HepG2 (cell line): ENCODE measurements at regions not wholly inside any gene's neighbourhood (a gene's known extent, or its start where the extent isn't known, plus 50 kb on each side); places are given as distances from the start of the nearest gene placed in this dataset.
A peak's percentile ranks its signal among the peaks of the same experiment; 100 is the strongest.

ENCODE experiments used
- ATAC-seq: fragments of 200-7000 bp; cut with Tn5 transposase; 3 replicates; pipeline ENCODE4 v1.9.1; 2020; ENCODE audit warnings: mild to moderate bottlenecking, moderate library complexity
- BruUV-seq: library from RNA; stranded (reverse); fragments of 400-500 nt; replicated peaks from 2 replicates; lab custom pipeline; 2021; lab: Mats Ljungman, UMichigan
- CTCF ChIA-PET: fragments of 300-600 bp; formaldehyde crosslinking; extraction: SDS; loops from one replicate; lab custom pipeline; 2021; ENCODE audit warnings: low total read pairs, inconsistent platforms, low intra/inter-chr PET ratio; lab: Yijun Ruan, JAX
- POLR2A ChIA-PET: fragments of 350-600 bp; sonication (Branson Sonifier 250); formaldehyde crosslinking; loops from one replicate; lab custom pipeline; 2020; ENCODE audit warnings: antibody characterized with exemption, inconsistent platforms; lab: Yijun Ruan, JAX
- DNase-seq: peaks from one replicate; pipeline ENCODE4 v3.0.0-alpha.2; 2015; ENCODE audit warnings: low spot score
- FAIRE-seq: peaks from 3 replicates; lab custom pipeline; 2011; peaks lifted over from hg19 to GRCh38; lab: Jason Lieb, UNC
- H2AFZ ChIP-seq: one replicate; pipeline ENCODE4 v1.6.1; 2011; ENCODE audit warnings: low read length, inconsistent platforms
- H3K27ac ChIP-seq: fragments of 300-600 bp; 3 replicates; pipeline ENCODE4 v1.8.0; 2011; ENCODE audit warnings: mixed run types, mild to moderate bottlenecking, mixed read lengths, low read length, inconsistent platforms; ENCODE audit not compliant: insufficient read depth; ENCODE audit errors: extremely low read length
- H3K27me3 ChIP-seq, 2 experiments: fragments of 200-600 bp in 1 of 2; 2 replicates in 1 of 2; 3 replicates in 1 of 2; pipeline versions ENCODE4 v1.6.0 to v1.8.0; 2011; ENCODE audit warnings: low read length in 2 of 2, mild to moderate bottlenecking in 2 of 2, moderate library complexity in 2 of 2, inconsistent platforms in 1 of 2; ENCODE audit not compliant: insufficient read depth in 2 of 2, control insufficient read depth in 1 of 2
- H3K36me3 ChIP-seq, 2 experiments: fragments of 200-600 bp in 1 of 2; replicated peaks in 1 of 2; 2 replicates in 1 of 2; 3 replicates in 1 of 2; pipeline versions ENCODE4 v1.5.1 to v1.8.0; 2011; ENCODE audit warnings: low read length in 2 of 2, inconsistent platforms in 1 of 2; ENCODE audit not compliant: insufficient read depth in 2 of 2, control insufficient read depth in 1 of 2
- H3K4me1 ChIP-seq: 2 replicates; pipeline ENCODE4 v1.5.1; 2012; ENCODE audit warnings: low read length, inconsistent platforms; ENCODE audit not compliant: insufficient read depth
- H3K4me2 ChIP-seq: 2 replicates; pipeline ENCODE4 v1.6.0; 2011; ENCODE audit warnings: low read depth, low read length, inconsistent platforms
- H3K4me3 ChIP-seq, 3 experiments: fragments of 200-600 bp in 1 of 3; sonication (generic), shearing (Covaris generic) in 1 of 3; replicated peaks in 1 of 3; 2 replicates each; pipeline ENCODE4 v1.5.1; 2011 to 2016; ENCODE audit warnings: low read length in 3 of 3, inconsistent platforms in 2 of 3, low read depth in 2 of 3, mild to moderate bottlenecking in 2 of 3, control low read depth in 1 of 3, mixed read lengths in 1 of 3; ENCODE audit not compliant: insufficient read depth in 1 of 3
- H3K79me2 ChIP-seq: one replicate; pipeline ENCODE4 v1.6.1; 2011; ENCODE audit warnings: low read length, inconsistent platforms; ENCODE audit not compliant: insufficient read depth
- H3K9ac ChIP-seq: 2 replicates; pipeline ENCODE4 v1.6.0; 2011; ENCODE audit warnings: mild to moderate bottlenecking, low read depth, low read length, inconsistent platforms; ENCODE audit not compliant: insufficient read depth
- H3K9me3 ChIP-seq: 2 replicates; pipeline ENCODE4 v1.5.1; 2012; ENCODE audit warnings: mild to moderate bottlenecking, low read length
- H4K20me1 ChIP-seq: 2 replicates; pipeline ENCODE4 v1.6.0; 2011; ENCODE audit warnings: inconsistent platforms, mild to moderate bottlenecking, low read length, moderate library complexity; ENCODE audit not compliant: insufficient read depth
- AGO2 ChIP-seq: fragments of 200-400 bp; formaldehyde crosslinking; optimal IDR thresholded peaks from 2 replicates; pipeline ENCODE3; 2017; ENCODE audit warnings: mild to moderate bottlenecking, low read depth, low read length, moderate library complexity
- ARNT2 ChIP-seq: sonication (generic); formaldehyde crosslinking; IDR thresholded peaks from 2 replicates; pipeline ENCODE4 v1.8.0; 2022; ENCODE audit warnings: mild to moderate bottlenecking, low read depth, missing genetic modification reagents, moderate library complexity
- ELF4 ChIP-seq: sonication (generic); formaldehyde crosslinking; IDR thresholded peaks from 2 replicates; pipeline ENCODE4 v1.5.0; 2020; ENCODE audit warnings: missing genetic modification reagents, mild to moderate bottlenecking, moderate library complexity, borderline replicate concordance
- HNRNPH1 ChIP-seq: fragments of 200-400 bp; formaldehyde crosslinking; optimal IDR thresholded peaks from 2 replicates; pipeline ENCODE3; 2017; ENCODE audit warnings: mild to moderate bottlenecking, low read depth, low read length
- JARID2 ChIP-seq: sonication (generic); formaldehyde crosslinking; IDR thresholded peaks from 2 replicates; pipeline ENCODE4 v1.8.1; 2023; ENCODE audit warnings: missing genetic modification reagents, inconsistent platforms; ENCODE audit not compliant: insufficient replicate concordance
- KAT2B ChIP-seq: fragments of 150-350 bp; IDR thresholded peaks from 2 replicates; pipeline ENCODE4 v1.6.1; 2014; ENCODE audit warnings: low read depth, low read length, borderline replicate concordance
- NCOA1 ChIP-seq: sonication (generic); formaldehyde crosslinking; IDR thresholded peaks from 2 replicates; pipeline ENCODE4 v1.9.0; 2021; ENCODE audit warnings: missing genetic modification reagents
- NFE2L2 ChIP-seq: fragments of 150-350 bp; IDR thresholded peaks from 2 replicates; pipeline ENCODE4 v1.6.1; 2014; ENCODE audit warnings: low read length
- POLR2AphosphoS2 ChIP-seq: IDR thresholded peaks from 2 replicates; pipeline ENCODE4 v1.6.1; 2011; ENCODE audit warnings: low read depth, low read length, improper control_type of control experiment
- SYNCRIP ChIP-seq: fragments of 200-400 bp; formaldehyde crosslinking; IDR thresholded peaks from 2 replicates; pipeline ENCODE4 v1.6.1; 2018; ENCODE audit warnings: mild to moderate bottlenecking, low read depth, low read length; ENCODE audit not compliant: insufficient read depth
- ZNF572 ChIP-seq: sonication (generic); formaldehyde crosslinking; IDR thresholded peaks from 2 replicates; pipeline ENCODE4 v1.5.1; 2020; ENCODE audit warnings: mild to moderate bottlenecking, missing genetic modification reagents
- ZNF746 ChIP-seq: sonication (generic); formaldehyde crosslinking; IDR thresholded peaks from 2 replicates; pipeline ENCODE4 v1.8.0; 2022; ENCODE audit warnings: mild to moderate bottlenecking, missing genetic modification reagents
- ZSCAN20 ChIP-seq: sonication (generic); formaldehyde crosslinking; IDR thresholded peaks from 2 replicates; pipeline ENCODE4 v1.4.0; 2020; ENCODE audit warnings: missing genetic modification reagents, mild to moderate bottlenecking, borderline replicate concordance
- WGBS: methylation state at CpG from one replicate; pipeline ENCODE4 v1.1.6; 2017; ENCODE audit warnings: low lambda C conversion rate; 5-methylcytosine and 5-hydroxymethylcytosine counted together
- in situ Hi-C: cut with HindIII; loops from 2 replicates; pipeline ENCODE4 v1.10.0; 2017; ENCODE audit warnings: low pct_unique_long_range_greater_than_20kb; ENCODE audit not compliant: extremely low pct_ligation_motif_present
- intact Hi-C: fragments of 100-400 bp; cut with micrococcal nuclease; formaldehyde crosslinking; loops from one replicate; pipeline ENCODE4 v1.10.0; 2022; ENCODE audit not compliant: unreplicated experiment
- TF ChIP-seq, protein P1 (sequence below): sonication (generic); formaldehyde crosslinking; IDR thresholded peaks from 2 replicates; pipeline ENCODE4 v1.4.0; 2020; ENCODE audit warnings: missing genetic modification reagents
- TF ChIP-seq, protein P2 (sequence below): sonication (generic); formaldehyde crosslinking; IDR thresholded peaks from 2 replicates; pipeline ENCODE4 v1.4.0; 2020; ENCODE audit warnings: missing genetic modification reagents, mild to moderate bottlenecking, borderline replicate concordance
- TF ChIP-seq, protein P3 (sequence below): IDR thresholded peaks from 2 replicates; pipeline ENCODE4 v1.6.1; 2016; ENCODE audit warnings: mild to moderate bottlenecking

DNA sequence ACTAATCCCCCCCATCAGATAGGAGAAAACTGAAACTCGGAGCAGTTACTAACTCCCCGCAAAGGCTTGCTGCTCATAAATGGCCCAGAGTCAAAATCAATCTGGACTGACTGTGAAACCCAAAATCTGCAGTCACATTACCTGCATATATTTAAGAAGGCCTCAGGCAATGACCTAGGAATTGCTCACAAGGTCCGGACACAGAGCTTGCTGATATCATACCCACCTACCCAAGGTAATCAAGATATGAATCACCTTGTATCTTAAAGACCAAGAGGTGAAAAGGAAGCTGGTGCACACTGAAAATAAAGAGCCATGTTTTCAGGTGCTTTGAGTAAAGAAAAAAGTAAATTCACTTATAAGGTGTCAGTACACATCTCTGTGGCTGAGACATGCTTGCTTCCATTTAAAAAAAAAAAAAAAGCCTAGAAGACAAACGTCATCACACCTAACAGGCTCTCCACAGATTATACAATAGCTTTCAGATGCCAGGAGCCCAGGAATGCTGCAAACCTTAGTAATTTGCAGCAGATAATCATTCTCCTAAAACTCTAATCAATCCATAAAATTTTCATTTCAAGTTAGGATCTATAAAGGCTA, 195.4 kb downstream of the ZEB2 start:
- ATAC-seq (no peak), FAIRE-seq (no peak), DNase-seq (no peak)
- H3K4me3 ChIP-seq: no peak overlapping the region
- H3K36me3 ChIP-seq: no peaks in the 10 kb centered on the region; a peak in 1 of 5 replicates
- no TSS peak for BruUV-seq
- TF ChIP-seq HNRNPH1 (no peak), ARNT2 (CRISPR knock-in tag) (no peak), ZNF746 (CRISPR knock-in tag) (no peak), NFE2L2 (no peak), POLR2AphosphoS2 (no peak)
- no peak overlapping the region for H3K27ac ChIP-seq
- in situ Hi-C loops: no loop called here
- H3K79me2 ChIP-seq: no peaks in the 10 kb centered on the region
- H2AFZ ChIP-seq: no peak overlapping the region
- POLR2A ChIA-PET: no interaction called here
- intact Hi-C loops: no loop called here
- H3K4me1 ChIP-seq: peaks cover 7% of the 10 kb centered on the region
- CTCF ChIA-PET: no interaction called here
- no peaks in the 10 kb centered on the region for H3K9me3 ChIP-seq
- no peak overlapping the region for H3K4me2 ChIP-seq
- no peaks in the 10 kb centered on the region for H3K27me3 ChIP-seq
- no peak overlapping the region for H3K9ac ChIP-seq
- H4K20me1 ChIP-seq: no peaks in the 10 kb centered on the region
- WGBS: 88% methylated on average over 4 of the region's 4 CpGs

DNA sequence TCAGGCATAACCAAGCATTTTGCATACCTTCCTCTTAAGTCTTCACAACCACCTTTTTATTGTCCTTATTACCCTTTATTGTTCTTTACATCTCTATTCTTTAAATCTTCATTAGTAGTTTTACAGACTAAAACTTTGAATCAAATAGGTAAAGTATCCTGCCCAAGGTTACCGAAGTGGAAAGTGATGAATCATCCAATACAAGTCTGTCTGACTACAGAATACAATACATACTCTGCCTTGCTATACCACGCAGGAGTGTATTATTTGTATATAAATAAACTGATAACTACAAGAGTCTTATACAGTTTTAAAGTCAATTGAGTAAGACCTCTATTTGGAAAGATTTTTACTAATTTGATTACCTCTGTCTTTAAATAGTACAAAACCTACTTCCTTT, 196.0 kb downstream of the ZEB2 start:
- no peaks in the 10 kb centered on the region for H3K27me3 ChIP-seq
- no peak for DNase-seq
- in situ Hi-C loops: no loop called here
- no peaks in the 10 kb centered on the region; a peak in 1 of 5 replicates for H3K36me3 ChIP-seq
- H3K9ac ChIP-seq: no peak overlapping the region
- intact Hi-C loops: no loop called here
- no peak overlapping the region for H3K27ac ChIP-seq
- no peaks in the 10 kb centered on the region for H4K20me1 ChIP-seq
- WGBS: 79% methylated on average over 2 of the region's 2 CpGs
- H3K4me2 ChIP-seq: no peak overlapping the region
- no peak overlapping the region for H3K4me3 ChIP-seq
- no TSS peak for BruUV-seq
- POLR2A ChIA-PET: no interaction called here
- CTCF ChIA-PET: no interaction called here
- no peaks in the 10 kb centered on the region for H3K9me3 ChIP-seq
- H3K79me2 ChIP-seq: no peaks in the 10 kb centered on the region
- H3K4me1 ChIP-seq: peaks cover 7% of the 10 kb centered on the region
- no peak for ATAC-seq
- H2AFZ ChIP-seq: no peak overlapping the region
- peak; percentile 71 for FAIRE-seq
- TF ChIP-seq, protein P1, sequence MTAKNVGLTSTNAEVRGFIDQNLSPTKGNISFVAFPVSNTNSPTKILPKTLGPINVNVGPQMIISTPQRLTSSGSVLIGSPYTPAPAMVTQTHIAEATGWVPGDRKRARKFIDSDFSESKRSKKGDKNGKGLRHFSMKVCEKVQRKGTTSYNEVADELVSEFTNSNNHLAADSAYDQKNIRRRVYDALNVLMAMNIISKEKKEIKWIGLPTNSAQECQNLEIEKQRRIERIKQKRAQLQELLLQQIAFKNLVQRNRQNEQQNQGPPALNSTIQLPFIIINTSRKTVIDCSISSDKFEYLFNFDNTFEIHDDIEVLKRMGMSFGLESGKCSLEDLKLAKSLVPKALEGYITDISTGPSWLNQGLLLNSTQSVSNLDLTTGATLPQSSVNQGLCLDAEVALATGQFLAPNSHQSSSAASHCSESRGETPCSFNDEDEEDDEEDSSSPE: no peak
- TF ChIP-seq AGO2: no peak
- TF ChIP-seq, protein P2, sequence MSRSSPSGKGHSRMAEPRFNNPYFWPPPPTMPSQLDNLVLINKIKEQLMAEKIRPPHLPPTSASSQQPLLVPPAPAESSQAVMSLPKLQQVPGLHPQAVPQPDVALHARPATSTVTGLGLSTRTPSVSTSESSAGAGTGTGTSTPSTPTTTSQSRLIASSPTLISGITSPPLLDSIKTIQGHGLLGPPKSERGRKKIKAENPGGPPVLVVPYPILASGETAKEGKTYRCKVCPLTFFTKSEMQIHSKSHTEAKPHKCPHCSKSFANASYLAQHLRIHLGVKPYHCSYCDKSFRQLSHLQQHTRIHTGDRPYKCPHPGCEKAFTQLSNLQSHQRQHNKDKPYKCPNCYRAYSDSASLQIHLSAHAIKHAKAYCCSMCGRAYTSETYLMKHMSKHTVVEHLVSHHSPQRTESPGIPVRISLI: no peak
- TF ChIP-seq, protein P3, sequence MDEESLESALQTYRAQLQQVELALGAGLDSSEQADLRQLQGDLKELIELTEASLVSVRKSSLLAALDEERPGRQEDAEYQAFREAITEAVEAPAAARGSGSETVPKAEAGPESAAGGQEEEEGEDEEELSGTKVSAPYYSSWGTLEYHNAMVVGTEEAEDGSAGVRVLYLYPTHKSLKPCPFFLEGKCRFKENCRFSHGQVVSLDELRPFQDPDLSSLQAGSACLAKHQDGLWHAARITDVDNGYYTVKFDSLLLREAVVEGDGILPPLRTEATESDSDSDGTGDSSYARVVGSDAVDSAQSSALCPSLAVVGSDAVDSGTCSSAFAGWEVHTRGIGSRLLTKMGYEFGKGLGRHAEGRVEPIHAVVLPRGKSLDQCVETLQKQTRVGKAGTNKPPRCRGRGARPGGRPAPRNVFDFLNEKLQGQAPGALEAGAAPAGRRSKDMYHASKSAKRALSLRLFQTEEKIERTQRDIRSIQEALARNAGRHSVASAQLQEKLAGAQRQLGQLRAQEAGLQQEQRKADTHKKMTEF (CRISPR knock-in tag): no peak
- no peak for TF ChIP-seq SYNCRIP
- TF ChIP-seq ELF4 (CRISPR knock-in tag): no peak
- TF ChIP-seq KAT2B: no peak
- no peak for TF ChIP-seq JARID2
- TF ChIP-seq NCOA1: no peak
- TF ChIP-seq ZSCAN20 (CRISPR knock-in tag): no peak
- TF ChIP-seq ZNF572: no peak
